ENCODE measurements at regions not wholly inside any gene's neighbourhood (a gene's known extent, or its start where the extent isn't known, plus 50 kb on each side); places are given as distances from the start of the nearest gene placed in this dataset.
A peak's percentile ranks its signal among the peaks of the same experiment; 100 is the strongest.

DNA sequence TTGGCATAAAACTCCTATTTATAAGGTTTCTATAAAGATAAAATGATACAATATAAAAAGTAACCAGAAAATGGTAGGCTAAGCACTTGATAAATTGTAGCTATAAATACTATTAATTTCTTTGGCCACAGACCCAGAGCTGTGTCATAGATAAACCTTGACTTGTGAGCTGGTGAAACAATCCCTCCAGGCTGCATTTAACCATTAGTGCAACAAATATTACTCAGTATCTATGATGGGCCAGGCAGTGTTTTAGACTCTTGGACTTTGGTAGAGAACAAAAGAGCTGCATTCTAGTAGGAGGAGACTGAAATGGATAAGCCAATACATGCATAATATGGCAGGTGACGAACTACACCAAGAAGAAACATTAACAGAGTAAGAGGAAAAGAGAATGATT is 178.1 kb downstream of the BTG1 start:
- peak in 1 of 2 donors; percentile 26 for ATAC-seq
- Histone ChIP-seq H3K27me3 (ENCODE audit: control insufficient read depth, insufficient read depth) (no peaks in the 10 kb centered on the region), H3K27ac (ENCODE audit: low read length) (no peak overlapping the region), H3K9me3 (ENCODE audit: control insufficient read depth, low read length) (no peaks in the 10 kb centered on the region), H3K4me1 (ENCODE audit: control insufficient read depth, insufficient read depth, low read length) (no peaks in the 10 kb centered on the region), H3K4me3 (ENCODE audit: low read length) (no peak overlapping the region)
- no peak for DNase-seq
- intact Hi-C loops (cut with DNase I), result no loop called here
- WGBS, result 96% methylated on average over 1 of the region's 1 CpG

DNA sequence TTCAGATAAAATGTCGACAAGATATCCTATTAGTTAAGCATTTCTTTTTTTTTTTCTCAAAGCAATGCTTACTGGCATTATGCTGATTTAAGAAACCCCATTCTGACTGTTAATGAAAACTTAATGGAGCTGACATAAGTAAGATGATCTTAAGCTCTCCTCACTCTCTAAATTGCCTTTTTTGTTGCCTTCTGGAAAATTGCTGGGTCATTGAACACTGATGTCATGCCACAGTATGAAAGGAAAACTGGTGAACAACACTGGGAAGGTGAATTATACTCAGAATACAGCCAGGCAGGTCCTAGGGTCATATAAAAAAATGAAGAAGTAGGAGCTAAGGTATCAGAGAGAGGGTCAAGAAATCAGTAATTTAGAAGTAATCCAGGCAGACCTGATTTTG is 179.9 kb downstream of the BTG1 start:
- no peak for DNase-seq
- intact Hi-C loops (cut with DNase I), result no loop called here
- WGBS, result 42% methylated on average over 1 of the region's 1 CpG

DNA sequence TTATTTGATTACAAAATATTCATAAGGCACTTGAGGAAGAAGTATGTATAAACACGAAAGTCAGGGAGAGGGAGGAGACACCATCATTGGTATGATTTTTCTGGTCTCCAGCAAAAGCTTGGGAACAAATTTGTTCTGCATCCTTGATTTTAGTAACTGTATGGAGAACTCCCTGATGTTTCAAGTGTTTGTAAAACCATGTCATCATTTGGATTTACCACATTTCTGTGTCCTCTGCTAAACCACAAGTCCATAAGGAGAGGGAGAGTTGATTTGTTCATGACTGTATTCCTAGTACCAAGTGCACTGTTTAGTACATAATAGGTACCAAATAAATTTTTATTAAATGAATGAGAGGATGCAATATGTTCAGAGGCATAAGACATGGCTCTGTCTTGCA is 181.1 kb downstream of the BTG1 start:
- DNase-seq, result no peak
- 98% methylated on average over 1 of the region's 1 CpG for WGBS
- Histone ChIP-seq H3K27ac (ENCODE audit: low read length) (no peak overlapping the region), H3K4me1 (ENCODE audit: control insufficient read depth, insufficient read depth, low read length) (no peaks in the 10 kb centered on the region), H3K27me3 (ENCODE audit: control insufficient read depth, insufficient read depth) (no peaks in the 10 kb centered on the region), H3K9me3 (ENCODE audit: control insufficient read depth, low read length) (no peaks in the 10 kb centered on the region), H3K4me3 (ENCODE audit: low read length) (no peak overlapping the region)
- ATAC-seq, result no peak
- intact Hi-C loops (cut with DNase I), result no loop called here

More for the DNA sequence above, 179.9 kb downstream of the BTG1 start:
- H3K27ac ChIP-seq (ENCODE audit: low read length), result no peak overlapping the region
- no peaks in the 10 kb centered on the region for H3K27me3 ChIP-seq (ENCODE audit: control insufficient read depth, insufficient read depth)
- H3K4me1 ChIP-seq (ENCODE audit: control insufficient read depth, insufficient read depth, low read length), result no peaks in the 10 kb centered on the region
- H3K4me3 ChIP-seq (ENCODE audit: low read length), result no peak overlapping the region
- no peaks in the 10 kb centered on the region for H3K9me3 ChIP-seq (ENCODE audit: control insufficient read depth, low read length)
- no peak for ATAC-seq

DNA sequence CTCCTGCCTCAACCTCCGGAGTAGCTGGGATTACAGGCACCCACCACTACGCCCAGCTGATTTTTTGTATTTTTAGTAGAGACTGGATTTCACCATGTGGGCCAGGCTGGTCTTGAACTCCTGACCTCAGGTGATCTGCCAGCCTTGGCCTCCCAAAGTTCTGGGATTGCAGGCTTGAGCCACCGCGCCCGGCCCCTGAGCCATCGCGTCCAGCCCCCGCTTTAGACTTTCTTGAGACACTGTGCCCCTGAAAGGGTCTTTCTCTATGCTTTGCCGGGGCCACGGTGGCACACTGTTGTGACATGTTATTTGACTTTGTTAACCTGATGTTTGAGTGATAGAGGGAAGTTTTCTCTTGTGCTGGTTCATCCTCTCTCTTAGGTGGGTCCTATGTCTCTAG is 186.4 kb downstream of the BTG1 start:
- 96% methylated on average over 10 of the region's 10 CpGs for WGBS
- Histone ChIP-seq H3K4me1 (ENCODE audit: control insufficient read depth, insufficient read depth, low read length) (no peaks in the 10 kb centered on the region), H3K27me3 (ENCODE audit: control insufficient read depth, insufficient read depth) (no peaks in the 10 kb centered on the region), H3K4me3 (ENCODE audit: low read length) (no peak overlapping the region), H3K27ac (ENCODE audit: low read length) (no peak overlapping the region), H3K9me3 (ENCODE audit: control insufficient read depth, low read length) (no peaks in the 10 kb centered on the region)
- ATAC-seq (no peak), DNase-seq (peak in 1 of 3 donors; percentile 13)
- intact Hi-C loops (cut with DNase I), result no loop called here

DNA sequence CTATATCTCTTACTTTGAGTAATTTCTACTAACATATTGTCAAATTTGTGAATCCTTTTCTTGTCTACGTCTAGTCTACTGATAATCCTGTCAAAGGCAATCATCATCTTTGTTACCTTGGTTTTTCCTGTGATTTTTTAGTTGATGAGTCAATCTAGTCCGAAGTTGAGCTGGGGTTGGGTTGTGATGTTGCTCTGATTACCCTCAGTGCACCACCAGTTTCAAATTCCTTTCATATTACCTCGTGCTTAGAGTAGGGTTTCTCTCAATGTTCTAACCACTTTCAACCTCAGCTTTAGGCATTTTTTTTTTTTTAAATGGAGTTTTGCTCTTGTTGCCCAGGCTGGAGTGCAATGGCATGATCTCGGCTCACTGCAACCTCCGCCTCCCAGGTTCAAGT is 186.8 kb downstream of the BTG1 start:
- Histone ChIP-seq H3K27me3 (ENCODE audit: control insufficient read depth, insufficient read depth) (no peaks in the 10 kb centered on the region), H3K9me3 (ENCODE audit: control insufficient read depth, low read length) (no peaks in the 10 kb centered on the region), H3K4me1 (ENCODE audit: control insufficient read depth, insufficient read depth, low read length) (no peaks in the 10 kb centered on the region), H3K27ac (ENCODE audit: low read length) (no peak overlapping the region), H3K4me3 (ENCODE audit: low read length) (no peak overlapping the region)
- intact Hi-C loops (cut with DNase I), result no loop called here
- ATAC-seq (no peak), DNase-seq (no peak)
- WGBS, result 81% methylated on average over 5 of the region's 5 CpGs

DNA sequence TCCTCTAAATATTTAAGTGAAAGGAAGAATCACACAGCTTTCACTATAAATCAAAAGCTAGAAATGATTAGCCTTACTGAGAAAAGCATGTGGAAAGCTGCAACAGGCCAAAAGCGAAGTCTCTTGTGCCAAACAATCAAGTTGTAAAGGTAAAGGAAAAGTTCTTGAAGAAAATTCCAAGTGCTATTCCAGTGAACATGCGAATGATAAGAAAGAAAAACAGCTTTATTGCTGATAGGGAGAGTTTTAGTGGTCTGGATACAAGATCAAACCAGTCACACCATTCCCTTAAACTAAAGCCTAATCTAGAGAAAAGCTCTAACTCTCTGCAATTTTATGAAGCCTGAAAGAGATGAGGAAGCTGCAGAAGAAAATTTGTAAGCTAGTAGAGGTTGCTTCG is 190.9 kb downstream of the BTG1 start:
- DNase-seq (no peak), ATAC-seq (no peak)
- no peak overlapping the region for H3K4me3 ChIP-seq (ENCODE audit: low read length)
- intact Hi-C loops (cut with DNase I), result no loop called here
- 86% methylated on average over 3 of the region's 3 CpGs for WGBS
- H3K27ac ChIP-seq (ENCODE audit: low read length), result no peak overlapping the region
- H3K9me3 ChIP-seq (ENCODE audit: control insufficient read depth, low read length), result no peaks in the 10 kb centered on the region
- no peaks in the 10 kb centered on the region for H3K4me1 ChIP-seq (ENCODE audit: control insufficient read depth, insufficient read depth, low read length)
- no peaks in the 10 kb centered on the region for H3K27me3 ChIP-seq (ENCODE audit: control insufficient read depth, insufficient read depth)

DNA sequence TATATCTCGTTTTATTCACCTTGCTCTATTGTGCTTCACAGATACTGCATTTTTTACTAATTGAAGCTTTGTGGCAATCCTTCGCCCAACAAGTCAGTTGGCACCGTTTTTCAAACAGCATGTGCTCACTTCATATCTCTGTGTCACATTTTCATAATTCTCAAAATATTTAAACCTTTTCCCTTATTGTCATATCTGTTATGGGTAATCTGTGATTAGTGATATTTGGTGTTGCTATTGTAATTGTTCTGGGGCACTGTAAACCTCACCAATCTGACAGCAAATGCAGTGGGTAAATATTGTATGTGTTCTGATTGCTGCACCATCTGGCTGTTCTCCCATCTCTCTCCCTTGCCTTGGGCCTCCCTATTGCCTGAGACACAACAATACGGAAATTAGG is 191.3 kb downstream of the BTG1 start:
- Histone ChIP-seq H3K4me3 (ENCODE audit: low read length) (no peak overlapping the region), H3K9me3 (ENCODE audit: control insufficient read depth, low read length) (no peaks in the 10 kb centered on the region), H3K27ac (ENCODE audit: low read length) (no peak overlapping the region), H3K27me3 (ENCODE audit: control insufficient read depth, insufficient read depth) (no peaks in the 10 kb centered on the region), H3K4me1 (ENCODE audit: control insufficient read depth, insufficient read depth, low read length) (no peaks in the 10 kb centered on the region)
- 57% methylated on average over 4 of the region's 4 CpGs for WGBS
- no peak for ATAC-seq
- no peak for DNase-seq
- intact Hi-C loops (cut with DNase I), result no loop called here

DNA sequence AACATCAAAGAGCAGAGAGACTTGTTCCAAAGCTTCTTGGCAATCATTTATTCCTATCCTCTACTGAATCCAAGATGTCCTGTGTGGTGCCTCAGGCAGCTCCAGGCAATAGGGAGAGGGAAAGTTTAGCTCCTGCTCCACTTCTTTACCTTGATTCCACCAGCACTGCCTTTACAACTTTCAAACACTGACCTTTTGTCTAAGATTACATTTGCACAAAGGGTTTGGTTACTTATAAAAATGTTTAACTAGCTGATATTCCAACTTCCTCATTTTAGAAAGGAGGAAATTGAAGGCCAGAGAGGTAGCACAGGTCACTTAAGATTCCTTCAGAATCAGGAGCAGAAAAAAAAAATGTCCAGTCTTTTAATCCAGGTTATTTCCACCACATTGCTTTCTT is 192.7 kb downstream of the BTG1 start:
- Histone ChIP-seq H3K9me3 (ENCODE audit: control insufficient read depth, low read length) (no peaks in the 10 kb centered on the region), H3K4me3 (ENCODE audit: low read length) (no peak overlapping the region), H3K4me1 (ENCODE audit: control insufficient read depth, insufficient read depth, low read length) (no peaks in the 10 kb centered on the region), H3K27ac (ENCODE audit: low read length) (no peak overlapping the region), H3K27me3 (ENCODE audit: control insufficient read depth, insufficient read depth) (no peaks in the 10 kb centered on the region)
- ATAC-seq, result no peak
- intact Hi-C loops (cut with DNase I), result no loop called here
- DNase-seq, result no peak

DNA sequence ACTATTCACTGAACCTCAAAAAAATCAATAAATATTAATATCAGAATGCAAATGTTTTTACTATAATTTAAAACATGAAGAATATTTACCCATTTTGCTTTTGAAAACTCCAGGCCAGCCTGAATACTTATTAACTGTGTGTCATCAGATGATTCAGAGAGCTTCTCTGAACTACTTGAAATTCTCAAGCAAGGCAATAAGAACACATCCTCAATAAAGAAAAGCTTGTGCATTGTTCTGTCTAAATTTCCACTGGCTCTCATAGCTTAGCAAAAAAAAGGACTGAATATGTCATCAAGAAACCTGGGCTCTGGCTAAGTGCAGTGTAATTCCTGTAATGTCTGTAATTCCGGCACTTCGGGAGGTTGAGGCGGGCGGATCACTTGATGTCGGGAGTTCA is 194.1 kb downstream of the BTG1 start:
- no peak for ATAC-seq
- Histone ChIP-seq H3K27me3 (ENCODE audit: control insufficient read depth, insufficient read depth) (no peaks in the 10 kb centered on the region), H3K4me1 (ENCODE audit: control insufficient read depth, insufficient read depth, low read length) (no peaks in the 10 kb centered on the region), H3K9me3 (ENCODE audit: control insufficient read depth, low read length) (no peaks in the 10 kb centered on the region), H3K27ac (ENCODE audit: low read length) (no peak overlapping the region), H3K4me3 (ENCODE audit: low read length) (no peak overlapping the region)
- WGBS, result 93% methylated on average over 5 of the region's 5 CpGs
- intact Hi-C loops (cut with DNase I), result no loop called here
- no peak for DNase-seq

DNA sequence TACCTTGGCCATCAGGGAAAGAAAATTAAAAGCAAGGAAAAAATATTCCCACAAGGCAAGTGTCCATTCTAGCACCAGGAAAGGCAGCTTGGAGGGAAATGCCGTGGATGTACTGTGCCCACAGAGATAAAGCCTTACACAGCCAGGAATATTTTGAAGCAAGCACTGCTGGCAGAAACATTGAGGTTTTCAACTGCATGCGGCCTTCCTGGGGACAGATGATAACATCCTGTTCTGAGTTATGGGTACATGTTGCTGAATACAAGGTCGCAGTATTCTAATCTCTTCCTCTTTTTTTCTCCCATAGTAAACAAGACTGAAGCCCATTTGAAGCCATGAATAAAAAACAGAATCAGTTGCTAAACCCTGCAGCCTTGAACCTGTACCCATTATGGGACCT is 197.1 kb downstream of the BTG1 start:
- WGBS, result 61% methylated on average over 3 of the region's 3 CpGs
- H3K9me3 ChIP-seq (ENCODE audit: control insufficient read depth, low read length), result no peaks in the 10 kb centered on the region
- ATAC-seq (peak in 1 of 2 donors; percentile 45), DNase-seq (no peak)
- intact Hi-C loops (cut with DNase I), result no loop called here
- no peak overlapping the region for H3K27ac ChIP-seq (ENCODE audit: low read length)
- H3K4me1 ChIP-seq (ENCODE audit: control insufficient read depth, insufficient read depth, low read length), result no peaks in the 10 kb centered on the region
- H3K27me3 ChIP-seq (ENCODE audit: control insufficient read depth, insufficient read depth), result no peaks in the 10 kb centered on the region
- H3K4me3 ChIP-seq (ENCODE audit: low read length), result no peak overlapping the region

DNA sequence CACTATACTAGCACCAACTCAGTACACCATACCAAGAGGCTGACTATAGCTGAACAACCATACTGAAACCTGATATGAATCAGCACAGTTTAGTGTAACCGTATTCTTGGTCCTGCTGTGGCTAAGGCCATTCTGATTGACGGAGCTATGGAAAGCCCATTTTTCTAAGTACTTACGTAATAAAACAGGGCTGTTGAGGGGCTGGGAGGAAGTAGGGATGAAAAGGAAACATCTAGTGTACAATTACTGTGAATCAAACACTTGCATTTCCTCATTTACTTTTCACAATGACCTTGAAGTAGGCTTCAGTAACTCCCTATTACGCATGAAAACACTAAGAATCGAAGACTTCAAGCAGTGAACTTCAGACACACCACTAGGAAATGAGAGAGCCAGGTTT is 198.2 kb downstream of the BTG1 start:
- no peaks in the 10 kb centered on the region for H3K4me1 ChIP-seq (ENCODE audit: control insufficient read depth, insufficient read depth, low read length)

DNA sequence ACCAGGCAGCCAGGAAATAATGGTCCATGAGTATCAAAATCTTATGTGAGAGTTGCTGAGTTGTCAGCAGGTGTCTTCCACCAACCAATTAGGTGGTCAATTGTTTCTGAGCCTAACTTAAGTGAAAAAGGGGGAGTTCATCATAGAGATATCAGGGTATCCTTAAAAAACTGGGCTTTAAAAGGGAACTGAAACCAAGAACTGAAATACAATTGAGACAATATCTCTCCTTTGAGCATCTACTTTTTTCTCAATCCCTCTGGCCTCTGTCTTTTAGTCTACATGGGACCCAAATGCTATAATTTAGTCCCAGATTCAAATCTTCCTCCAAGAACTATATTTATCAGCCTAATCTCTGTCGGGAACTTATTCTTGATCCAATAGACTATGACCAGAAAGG is 201.0 kb downstream of the BTG1 start:
- ATAC-seq, result no peak
- Histone ChIP-seq H3K9me3 (ENCODE audit: control insufficient read depth, low read length) (no peaks in the 10 kb centered on the region), H3K4me1 (ENCODE audit: control insufficient read depth, insufficient read depth, low read length) (no peaks in the 10 kb centered on the region), H3K27ac (ENCODE audit: low read length) (no peak overlapping the region), H3K4me3 (ENCODE audit: low read length) (no peak overlapping the region), H3K27me3 (ENCODE audit: control insufficient read depth, insufficient read depth) (no peaks in the 10 kb centered on the region)
- intact Hi-C loops (cut with DNase I), result no loop called here
- 77% methylated on average over 1 of the region's 1 CpG for WGBS
- DNase-seq, result no peak

More for the DNA sequence above, 198.2 kb downstream of the BTG1 start:
- no peaks in the 10 kb centered on the region for H3K9me3 ChIP-seq (ENCODE audit: control insufficient read depth, low read length)
- H3K27me3 ChIP-seq (ENCODE audit: control insufficient read depth, insufficient read depth), result no peaks in the 10 kb centered on the region
- 85% methylated on average over 5 of the region's 5 CpGs for WGBS
- DNase-seq (no peak), ATAC-seq (no peak)
- intact Hi-C loops (cut with DNase I), result no loop called here
- H3K27ac ChIP-seq (ENCODE audit: low read length), result no peak overlapping the region
- H3K4me3 ChIP-seq (ENCODE audit: low read length), result no peak overlapping the region
